NCI-H1048 (cell line): ENCODE measurements at regions not wholly inside any gene's neighbourhood (a gene's known extent, or its start where the extent isn't known, plus 50 kb on each side); places are given as distances from the start of the nearest gene placed in this dataset.
"Not testable (repeated sequence)": the region's sequence is repeated elsewhere in the genome, so short reads cannot be mapped to it uniquely, and the experiment has no call there.

ENCODE experiments used
- DNase-seq: peaks from one replicate; lab custom pipeline; 2025; lab: John Stamatoyannopoulos, UW

DNA sequence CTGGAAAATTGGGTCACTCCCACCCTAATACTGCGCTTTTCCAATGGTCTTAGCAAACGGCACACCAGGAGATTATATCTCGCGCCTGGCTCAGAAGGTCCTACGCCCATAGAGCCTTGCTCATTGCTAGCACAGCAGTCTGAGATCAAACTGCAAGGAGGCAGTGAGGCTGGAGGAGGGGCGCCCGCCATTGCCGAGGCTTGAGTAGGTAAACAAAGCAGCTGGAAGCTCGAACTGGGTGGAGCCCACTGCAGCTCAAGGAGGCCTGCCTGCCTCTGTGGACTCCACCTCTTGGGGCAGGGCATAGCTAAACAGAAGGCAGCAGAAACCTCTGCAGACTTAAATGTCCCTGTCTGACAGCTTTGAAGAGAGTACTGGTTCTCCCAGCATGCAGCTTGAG, 362.6 kb upstream of the GOT2 start:
- not testable (repeated sequence) for DNase-seq

DNA sequence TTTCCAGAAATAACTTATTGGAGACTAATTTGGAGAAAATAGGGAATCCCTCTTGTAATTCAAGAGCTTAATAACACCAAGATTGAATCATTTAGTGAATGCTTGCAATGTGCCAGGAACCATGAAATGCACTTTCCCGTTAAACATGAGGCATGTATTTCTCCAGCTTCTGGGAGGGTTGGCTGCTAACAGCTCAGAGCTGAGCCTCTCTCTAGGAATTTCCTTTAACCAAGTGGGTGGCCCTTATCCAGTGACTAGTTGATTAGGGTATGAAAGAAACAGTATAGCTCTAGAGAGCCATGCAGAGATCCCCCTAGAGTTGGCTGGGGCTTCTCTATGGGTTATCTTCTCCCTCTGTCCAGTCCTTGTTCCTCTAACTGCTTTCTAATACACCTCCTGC, 356.4 kb upstream of the GOT2 start:
- no peak for DNase-seq

DNA sequence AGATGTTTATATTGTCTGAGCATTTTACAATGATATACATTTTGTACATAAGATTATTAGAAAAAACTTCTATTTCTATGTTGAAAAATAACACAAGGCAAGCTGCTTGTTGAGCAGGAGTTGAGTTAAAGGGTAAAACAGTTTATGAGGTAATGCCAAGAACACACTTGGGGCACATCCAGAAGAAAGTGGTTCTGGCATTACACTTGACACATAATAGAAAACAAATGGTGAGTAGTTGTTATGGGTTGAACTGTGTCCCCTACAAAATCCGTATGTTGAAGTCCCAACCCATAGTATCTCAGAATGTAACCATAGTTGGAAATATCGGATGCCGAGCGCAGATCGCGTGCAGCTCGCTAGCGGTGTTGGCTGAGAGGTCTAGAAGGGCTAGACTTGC, 354.3 kb upstream of the GOT2 start:
- no peak for DNase-seq

DNA sequence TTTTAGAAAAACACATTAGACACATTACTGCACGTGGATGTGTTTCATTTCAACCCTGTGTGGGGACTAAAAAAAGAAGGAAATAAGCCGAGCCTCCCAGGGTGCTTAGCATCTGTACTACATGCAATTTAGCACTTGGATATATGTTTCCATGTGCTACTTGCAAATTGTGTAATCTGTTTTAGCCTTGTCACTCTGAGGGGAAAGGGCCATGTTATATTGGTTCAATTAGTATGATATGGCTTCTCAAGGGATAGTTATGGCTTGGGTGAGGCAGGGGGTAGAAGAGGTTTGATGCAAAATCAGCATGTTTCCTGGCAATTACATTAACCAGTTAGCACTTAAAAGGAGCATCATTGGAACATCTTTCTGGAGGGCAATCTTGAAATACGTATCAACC, 353.5 kb upstream of the GOT2 start:
- no peak for DNase-seq

DNA sequence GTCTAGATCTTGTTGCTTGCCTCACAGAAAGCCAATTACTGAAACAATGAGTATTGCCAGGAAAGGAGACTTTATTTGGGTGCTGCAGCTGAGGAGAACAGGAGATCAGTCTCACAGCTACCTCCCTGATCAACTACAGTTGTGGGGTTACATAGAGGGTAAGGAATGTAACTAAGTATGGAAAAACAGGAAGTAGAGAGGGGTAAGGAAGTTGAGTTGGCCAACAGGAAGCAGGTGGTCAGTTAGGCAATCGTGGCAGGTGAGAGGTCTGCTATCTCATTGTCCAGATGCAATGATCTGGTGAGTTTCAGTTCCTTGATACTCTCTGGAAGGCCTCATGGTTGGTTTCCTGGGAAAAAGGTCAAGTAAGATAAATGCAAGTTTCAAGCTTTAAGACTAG, 333.1 kb upstream of the GOT2 start:
- DNase-seq: no peak

DNA sequence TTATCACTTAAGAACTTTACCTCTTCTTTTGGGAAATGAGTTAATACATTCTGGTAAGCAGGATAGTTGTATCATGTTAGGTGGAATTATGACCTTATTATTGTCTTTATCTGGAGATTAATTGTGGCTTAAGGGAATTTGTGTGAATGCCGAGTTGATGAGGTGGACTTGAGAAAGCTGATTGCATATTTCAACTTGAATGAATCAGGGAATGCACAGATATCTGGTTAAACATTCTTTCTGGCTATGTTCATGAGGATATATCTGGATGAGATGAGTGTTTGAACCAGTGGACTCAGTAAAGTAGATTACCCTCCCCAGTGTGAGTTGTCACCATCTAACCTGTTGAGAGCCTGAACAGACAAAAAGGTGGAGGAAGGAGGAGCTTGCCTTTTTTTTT, 326.1 kb upstream of the GOT2 start:
- no peak for DNase-seq

DNA sequence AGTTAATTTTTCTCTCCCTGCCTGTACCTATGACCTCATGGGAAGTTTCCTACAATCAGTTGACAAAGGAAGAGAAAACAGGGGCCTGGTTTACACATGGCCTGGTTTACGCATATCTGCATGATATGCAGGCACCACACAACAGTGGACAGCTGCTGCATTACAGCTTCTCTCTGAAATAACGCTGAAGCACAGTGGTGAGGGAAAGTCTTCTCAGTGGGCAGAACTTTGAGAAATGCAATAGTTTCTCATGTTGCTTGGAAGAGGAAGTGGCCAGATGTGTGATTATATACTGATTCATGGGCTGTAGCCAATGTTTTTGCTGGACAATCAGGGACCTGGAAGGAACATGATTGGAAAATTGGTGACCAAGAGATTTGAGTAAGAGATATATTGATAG, 324.1 kb upstream of the GOT2 start:
- no peak for DNase-seq

DNA sequence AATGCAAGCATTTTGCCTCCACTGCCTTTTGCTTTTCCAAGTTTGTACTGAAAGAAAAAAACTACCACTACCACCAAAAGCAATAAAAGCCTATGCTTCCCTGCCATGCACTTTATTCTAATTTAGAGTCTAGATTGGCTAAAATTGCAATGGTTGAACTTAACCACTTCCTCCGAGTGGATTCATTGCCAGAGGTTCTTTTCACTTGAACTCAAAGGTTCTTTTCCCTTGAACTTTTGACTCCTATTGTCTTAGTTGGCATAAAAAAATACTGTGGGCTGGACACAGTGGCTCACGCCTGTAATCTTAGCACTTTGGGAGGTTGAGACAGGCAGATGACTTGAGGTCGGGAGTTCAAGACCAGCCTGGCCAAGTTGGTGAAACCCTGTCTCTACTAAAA, 319.8 kb upstream of the GOT2 start:
- no peak for DNase-seq

DNA sequence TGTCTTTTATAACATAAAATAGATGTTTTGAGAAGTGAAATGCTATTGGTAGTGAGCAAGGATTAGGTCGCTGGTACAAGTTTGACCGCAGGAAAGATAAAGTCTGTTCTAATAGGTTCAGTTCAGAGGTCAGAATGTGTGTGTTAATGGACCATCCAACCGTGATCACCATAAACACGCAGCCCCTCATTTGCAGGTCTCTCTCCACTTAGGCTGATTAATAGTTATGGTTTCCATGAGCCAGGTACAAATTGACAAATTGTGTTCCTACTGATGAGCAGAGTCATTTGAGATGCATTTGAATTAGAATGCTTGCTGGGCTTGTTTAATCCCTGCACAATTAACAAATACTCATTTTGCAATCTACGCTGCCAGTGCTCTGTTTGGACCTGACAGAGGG, 318.1 kb upstream of the GOT2 start:
- DNase-seq: no peak

DNA sequence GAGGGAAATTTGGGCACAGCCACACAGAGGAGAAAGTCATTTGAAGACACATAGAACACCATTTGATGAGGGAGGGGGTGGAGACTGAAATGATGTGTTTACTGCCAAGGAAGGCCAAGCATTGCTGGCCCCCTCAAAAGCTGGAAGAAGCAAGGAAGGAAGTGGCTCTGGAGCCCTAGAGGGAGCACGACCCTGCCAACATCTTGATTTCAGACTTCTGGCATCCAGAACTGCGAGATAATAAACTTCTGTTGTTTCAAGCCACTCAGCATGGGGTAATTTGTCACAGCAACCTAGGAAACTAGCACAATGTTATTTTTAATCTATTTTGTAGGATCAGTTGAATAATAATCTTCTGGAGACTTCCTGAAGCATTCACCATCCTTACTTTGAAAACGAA, 314.8 kb upstream of the GOT2 start:
- no peak for DNase-seq

DNA sequence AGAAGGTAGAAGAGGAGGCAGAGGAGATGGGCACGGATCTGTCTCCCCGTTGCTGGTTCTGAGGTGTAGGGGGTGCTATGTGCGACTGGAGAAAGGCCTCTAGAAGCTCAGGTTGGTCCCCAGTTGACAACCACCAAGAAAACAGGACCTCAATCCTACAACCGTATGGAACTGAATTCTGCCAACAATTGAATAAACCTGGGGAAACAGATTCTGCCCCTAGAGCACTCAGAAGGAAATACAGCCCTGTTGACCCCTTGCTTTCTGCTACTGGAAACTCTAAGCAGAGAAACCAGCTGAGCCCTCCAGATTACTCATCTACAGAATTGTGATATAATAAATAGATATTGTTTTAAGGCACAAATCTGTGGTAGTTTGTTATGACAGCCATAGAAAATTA, 313.0 kb upstream of the GOT2 start:
- DNase-seq: no peak

DNA sequence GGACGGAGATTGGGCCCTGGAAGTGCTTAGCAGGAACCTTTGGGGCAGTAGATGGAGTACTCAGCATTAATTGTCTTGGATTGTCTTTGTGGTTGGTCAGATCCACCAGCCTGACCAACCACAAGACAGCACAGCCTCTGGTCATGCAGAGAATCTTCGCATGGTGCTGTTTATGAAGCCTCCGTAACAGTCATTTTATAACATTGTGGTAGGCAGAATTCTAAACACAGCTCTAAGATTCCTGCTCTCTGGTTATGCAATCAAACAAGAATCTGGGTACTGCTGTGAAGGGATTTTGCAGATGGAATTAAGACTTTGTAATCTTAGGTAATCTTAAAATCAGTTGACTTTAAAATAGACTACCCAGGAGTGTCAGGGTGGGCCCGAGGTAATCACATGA, 312.2 kb upstream of the GOT2 start:
- DNase-seq: no peak

DNA sequence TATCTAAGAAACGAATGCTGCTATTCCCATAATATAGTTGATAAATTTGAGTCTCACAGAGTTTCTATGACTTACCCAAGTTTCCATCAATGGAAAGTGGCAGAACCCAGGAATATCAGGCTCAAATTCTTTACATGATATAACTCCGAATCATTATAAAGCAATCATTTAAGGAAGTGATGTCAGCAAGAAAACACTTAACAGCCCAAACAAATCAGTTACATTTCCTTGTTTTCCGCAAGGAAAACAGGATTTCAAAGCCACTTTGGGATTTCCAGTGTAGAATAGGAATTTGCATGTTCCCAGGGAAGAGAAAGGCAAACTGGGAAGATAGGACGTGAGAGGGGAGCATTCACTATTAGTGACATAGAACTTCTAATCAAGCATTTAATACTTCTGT, 311.4 kb upstream of the GOT2 start:
- no peak for DNase-seq

DNA sequence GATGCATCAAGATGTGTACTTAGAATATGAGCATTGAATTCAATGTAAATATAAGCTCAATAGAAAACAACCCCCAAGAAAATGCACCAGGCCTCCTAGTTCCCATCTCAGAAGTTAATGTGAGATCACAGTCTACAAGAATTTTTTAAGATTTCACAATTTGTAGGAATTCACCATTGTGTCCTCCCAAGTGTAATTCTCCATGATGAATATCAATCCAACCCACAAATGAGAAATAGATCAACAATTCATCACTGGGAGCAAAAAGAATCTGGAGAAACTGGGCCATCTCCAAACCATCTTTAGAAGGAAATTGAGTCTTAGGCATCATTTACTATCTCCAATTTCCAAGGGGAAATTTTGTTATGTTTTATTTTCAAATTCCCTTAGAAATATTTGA, 310.5 kb upstream of the GOT2 start:
- no peak for DNase-seq

DNA sequence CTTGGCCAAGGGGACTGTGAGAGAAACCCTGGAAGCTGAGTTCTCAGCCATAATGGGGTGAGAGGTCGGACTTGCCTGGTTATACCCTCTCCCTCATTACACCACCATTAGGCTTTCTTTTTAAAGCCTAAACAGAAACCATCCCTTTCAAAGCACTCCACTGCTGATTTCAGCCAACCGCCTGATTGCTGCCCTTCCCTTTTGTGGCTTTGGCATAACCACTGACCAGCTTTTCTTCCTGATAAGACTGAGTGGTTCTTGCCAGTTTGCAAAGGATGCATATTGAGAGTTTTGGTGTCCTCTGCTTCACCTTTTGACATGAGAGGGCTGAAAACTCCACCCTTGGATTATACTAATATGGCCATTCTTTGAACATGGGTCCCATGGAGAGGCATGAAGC, 308.2 kb upstream of the GOT2 start:
- no peak for DNase-seq

DNA sequence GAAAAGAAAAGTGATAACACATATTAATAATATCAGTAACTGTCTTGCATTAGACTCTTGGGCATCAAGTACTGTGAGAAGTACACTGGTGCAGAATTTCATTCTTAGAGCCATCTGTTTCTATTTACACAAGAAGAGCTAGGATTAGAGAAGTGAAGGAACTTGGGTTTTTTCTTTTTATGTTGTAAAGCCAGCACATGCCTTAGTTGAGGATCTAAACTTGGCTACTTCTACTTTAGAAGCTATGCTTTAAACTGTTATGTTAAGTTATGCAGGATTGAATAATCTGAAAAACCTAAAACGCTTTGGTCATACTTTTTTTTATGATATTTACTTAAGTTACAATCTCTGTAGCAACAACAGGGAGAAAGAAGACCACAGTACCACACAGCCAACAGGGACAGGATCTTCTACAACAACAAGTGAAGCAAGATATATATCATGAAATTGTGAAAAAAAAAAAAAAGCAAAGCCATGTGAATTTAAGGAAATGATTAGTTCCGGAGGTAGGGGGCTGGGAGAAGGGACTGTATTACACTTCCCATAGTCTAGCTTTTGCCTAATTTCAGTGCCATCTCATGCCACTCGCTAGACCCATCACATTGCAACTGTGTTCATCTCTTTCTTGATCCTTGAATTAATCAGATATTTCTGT, 305.1 kb upstream of the GOT2 start:
- DNase-seq: no peak

DNA sequence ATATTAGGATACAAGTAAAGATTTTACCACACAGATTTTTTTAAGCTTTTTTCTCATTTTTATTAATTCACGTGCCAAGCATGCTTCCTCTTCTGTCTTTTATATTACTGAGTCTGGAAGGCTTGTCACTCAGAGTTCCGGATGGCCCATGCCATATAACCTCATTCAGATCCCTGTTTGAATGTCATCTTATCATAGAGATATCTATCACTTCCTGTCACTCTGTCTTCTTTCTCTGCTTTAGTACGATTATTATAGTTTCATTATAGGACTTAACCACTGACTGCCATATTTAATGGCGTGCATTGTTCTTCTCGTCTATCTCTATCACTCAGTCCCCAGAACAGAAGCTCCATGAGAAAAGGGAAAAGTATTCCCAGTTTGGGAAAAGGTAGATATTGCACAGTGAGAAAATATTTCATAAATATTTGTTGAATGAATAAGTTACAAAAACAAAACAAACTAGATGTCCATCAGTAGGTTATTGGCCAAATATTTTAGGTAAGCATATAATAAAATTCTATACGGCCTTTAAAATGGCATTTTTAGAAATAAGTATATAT, 296.9 kb upstream of the GOT2 start:
- DNase-seq: no peak

DNA sequence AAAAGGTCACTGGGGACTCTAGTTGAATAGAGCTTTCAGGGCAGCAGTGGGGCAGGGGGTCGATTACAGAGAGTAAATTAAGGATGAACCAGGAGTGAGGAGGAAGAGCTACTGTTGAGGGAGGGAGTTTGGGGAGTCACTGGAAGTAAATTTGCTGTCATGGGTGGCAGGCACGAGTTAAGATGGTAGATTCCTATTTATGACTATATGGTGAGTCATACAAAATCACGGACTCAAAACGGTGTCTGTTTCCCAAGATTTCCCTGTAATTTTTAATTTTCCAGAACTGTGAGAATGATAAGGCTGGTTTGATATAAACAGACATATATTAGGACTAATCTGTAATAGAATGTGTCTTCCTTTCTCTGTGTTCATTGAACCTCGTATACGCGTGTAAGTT, 287.6 kb upstream of the GOT2 start:
- DNase-seq: no peak

DNA sequence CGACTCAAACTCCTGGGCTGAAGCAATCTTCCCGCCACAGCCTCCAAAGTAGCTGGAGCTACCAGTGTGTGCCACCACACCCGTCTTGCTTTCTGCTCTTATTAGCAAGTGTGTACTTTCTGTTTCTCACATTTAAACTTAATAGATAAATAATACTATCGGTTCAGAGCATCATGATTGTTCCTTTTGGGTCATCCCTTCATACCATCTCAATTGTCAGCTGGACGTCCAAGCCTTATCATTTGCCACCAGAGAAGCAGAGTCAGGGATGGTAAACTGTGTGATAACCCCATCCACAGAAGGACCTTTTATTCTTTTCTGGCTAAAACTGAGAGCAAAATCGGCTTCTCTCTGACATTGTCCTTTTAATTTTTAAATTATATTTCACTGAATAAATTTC, 279.8 kb upstream of the GOT2 start:
- no peak for DNase-seq

DNA sequence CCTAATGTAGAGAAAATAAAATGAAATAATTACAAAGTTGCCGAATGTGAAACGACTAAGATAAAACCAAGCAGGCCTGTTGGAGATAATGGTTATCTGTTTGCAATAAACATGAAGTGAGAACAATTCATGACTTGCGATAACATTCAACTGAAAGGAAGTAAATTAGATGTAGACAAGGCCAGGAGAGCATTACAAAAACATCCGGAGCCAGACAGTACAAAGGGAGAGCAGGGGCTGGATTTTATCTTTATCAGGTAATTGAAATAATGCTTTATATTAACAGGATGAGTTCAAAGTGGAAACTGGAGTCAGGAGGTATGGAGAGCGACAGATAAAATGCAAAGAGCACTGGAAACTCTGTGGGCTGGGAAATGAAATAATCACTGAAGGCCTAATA, 265.6 kb upstream of the GOT2 start:
- DNase-seq: no peak

DNA sequence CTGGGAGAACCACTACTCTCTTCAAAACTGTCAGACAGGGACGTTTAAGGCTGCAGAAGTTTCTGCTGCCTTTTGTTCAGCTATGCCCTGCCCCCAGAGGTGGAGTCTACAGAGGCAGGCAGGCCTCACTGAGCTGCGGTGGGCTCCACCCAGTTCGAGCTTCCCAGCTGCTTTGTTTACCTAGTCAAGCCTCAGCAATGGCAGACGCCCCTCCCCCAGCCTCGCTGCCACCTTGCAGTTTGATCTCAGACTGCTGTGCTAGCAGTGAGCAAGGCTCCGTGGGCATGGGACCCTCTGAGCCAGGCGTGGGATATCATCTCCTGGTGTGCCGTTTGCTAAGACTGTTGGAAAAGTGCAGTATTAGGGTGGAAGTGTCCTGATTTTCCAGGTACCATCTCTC, 258.6 kb upstream of the GOT2 start:
- DNase-seq: not testable (repeated sequence)

DNA sequence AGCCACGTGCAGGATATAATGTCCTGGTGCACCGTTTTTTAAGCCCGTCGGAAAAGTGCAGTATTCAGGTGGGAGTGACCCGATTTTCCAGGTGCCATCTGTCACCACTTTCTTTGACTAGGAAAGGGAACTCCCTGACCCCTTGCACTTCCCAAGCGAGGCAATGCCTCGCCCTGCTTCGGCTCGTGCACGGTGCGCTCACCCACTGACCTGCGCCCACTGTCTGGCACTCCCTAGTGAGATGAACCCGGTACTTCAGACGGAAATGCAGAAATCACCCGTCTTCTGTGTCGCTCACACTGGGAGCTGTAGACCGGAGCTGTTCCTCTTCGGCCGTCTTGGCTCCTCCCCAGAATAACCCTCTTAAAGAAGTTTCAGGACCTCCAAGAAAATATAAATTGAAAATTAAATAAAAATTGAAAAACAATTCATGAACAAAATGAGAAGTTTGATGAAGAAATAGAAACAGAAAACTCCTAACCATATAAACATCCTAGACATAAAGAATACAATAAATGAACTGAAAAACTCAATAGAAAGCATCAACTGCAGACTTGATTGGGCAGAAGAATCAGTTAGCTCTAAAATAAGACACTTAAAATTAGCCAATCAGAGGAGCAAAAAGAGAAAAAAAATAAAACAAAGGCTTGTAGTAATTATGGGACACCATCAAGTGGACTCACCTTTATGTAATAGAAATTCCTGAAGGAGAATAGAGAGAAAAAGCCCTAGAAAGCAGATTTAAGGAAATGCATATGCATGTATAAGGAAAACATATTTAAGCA, 249.3 kb upstream of the GOT2 start:
- not testable (repeated sequence) for DNase-seq

DNA sequence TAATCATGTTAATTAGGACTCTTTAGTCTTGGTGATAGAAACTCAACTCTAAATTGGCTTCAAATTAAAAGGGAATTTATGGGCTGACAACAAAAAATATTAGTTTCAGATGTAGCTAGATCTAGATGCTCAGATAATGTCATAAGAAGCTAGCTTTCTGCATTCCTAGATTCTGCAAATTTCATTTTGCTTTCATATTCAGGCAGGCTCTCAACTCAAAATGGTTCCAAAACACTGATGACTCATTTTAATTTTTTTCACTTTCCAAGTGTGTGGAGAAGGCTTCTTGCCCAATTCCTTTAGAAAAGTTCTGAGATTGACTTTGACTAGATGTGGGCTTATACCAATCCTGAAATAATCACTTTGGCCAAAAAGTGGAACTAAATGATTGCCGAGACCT, 236.7 kb upstream of the GOT2 start:
- DNase-seq: no peak

DNA sequence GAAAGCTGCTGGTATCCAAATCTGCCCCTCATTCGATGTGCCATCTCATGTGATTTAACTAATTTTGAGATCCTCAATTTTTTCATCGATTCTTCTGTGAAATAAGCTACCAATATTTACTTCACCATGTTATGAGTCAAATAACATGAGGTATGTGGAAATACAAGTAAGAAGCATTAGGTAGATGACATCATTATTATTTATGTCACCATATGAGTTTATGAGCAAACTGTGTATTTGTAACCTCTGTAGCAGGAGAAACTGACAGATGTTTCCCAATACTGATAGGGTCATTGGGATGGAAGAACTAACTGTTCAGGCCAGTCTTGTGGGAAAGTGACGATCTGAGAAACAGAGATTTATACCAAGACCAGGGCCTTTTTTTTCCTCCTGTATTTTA, 229.4 kb upstream of the GOT2 start:
- DNase-seq: no peak
